Right lobe of liver (tissue), 4 donors: ENCODE measurements at regions not wholly inside any gene's neighbourhood (a gene's known extent, or its start where the extent isn't known, plus 50 kb on each side); places are given as distances from the start of the nearest gene placed in this dataset.

ENCODE experiments used
- CTCF ChIP-seq, 4 donors: fragments of 200-600 bp in 3 of 4; fragments of 450-650 bp in 1 of 4; IDR thresholded peaks; one replicate each; pipeline versions ENCODE4 v1.5.1 to v1.8.0; 2016 to 2022; ENCODE audit warnings: antibody characterized with exemption in 4 of 4, mild to moderate bottlenecking in 2 of 4
- POLR2A ChIP-seq: fragments of 450-650 bp; IDR thresholded peaks from one replicate; pipeline ENCODE4 v1.6.1; 2017; ENCODE audit warnings: antibody characterized with exemption, mild to moderate bottlenecking
- donor health status: DM: no; HTN: no; CAD: no.
- donor health status: DM: no; HTN: no; CAD: no.
- donor health status: DM: no; HTN: yes; CAD: no.

GRCh38 chr10:56091872-56092271 is 269.2 kb downstream of the ZWINT start:
- TF ChIP-seq POLR2A = no peak
- TF ChIP-seq CTCF (IDR thresholded peaks at IDR 0.05) = no peak
